Prostate gland (tissue), 2 donors: ENCODE measurements at regions not wholly inside any gene's neighbourhood (a gene's known extent, or its start where the extent isn't known, plus 50 kb on each side); places are given as distances from the start of the nearest gene placed in this dataset.

ENCODE experiments used
- DNase-seq: peaks from one replicate; pipeline ENCODE4 v3.0.0-alpha.2; 2019; ENCODE audit warnings: low spot score
- H3K27ac ChIP-seq, 2 donors: fragments of 200-600 bp; sonication (generic); 2 replicates each; pipeline ENCODE4 v1.5.1; 2017 to 2019
- H3K27me3 ChIP-seq: fragments of 200-600 bp; sonication (generic); replicated peaks from 2 replicates; pipeline ENCODE4 v1.5.1; 2019; ENCODE audit not compliant: insufficient read depth
- H3K36me3 ChIP-seq, 2 donors: fragments of 200-600 bp; sonication (generic); 1 replicate in 1 of 2; 2 replicates in 1 of 2; pipeline versions ENCODE4 v1.5.1 to v1.8.1; 2017 to 2019
- H3K4me1 ChIP-seq: fragments of 200-600 bp; sonication (generic); replicated peaks from 2 replicates; pipeline ENCODE4 v1.5.1; 2019
- H3K4me3 ChIP-seq, 2 donors: fragments of 200-600 bp; sonication (generic); 2 replicates each; pipeline ENCODE4 v1.5.1; 2017 to 2019
- H3K9me3 ChIP-seq: fragments of 200-600 bp; sonication (generic); 2 replicates; pipeline ENCODE4 v1.5.1; 2017
- POLR2A ChIP-seq: fragments of 450-650 bp; IDR thresholded peaks from one replicate; pipeline ENCODE4 v1.6.1; 2016; ENCODE audit warnings: antibody characterized with exemption, mild to moderate bottlenecking
- POLR2AphosphoS5 ChIP-seq: sonication (generic); formaldehyde crosslinking; IDR thresholded peaks from one replicate; pipeline ENCODE4 v1.6.1; 2017; ENCODE audit warnings: antibody characterized with exemption
- WGBS: methylation state at CpG from one replicate; pipeline ENCODE4 v1.1.5; 2018; 5-methylcytosine and 5-hydroxymethylcytosine counted together
- intact Hi-C: fragments of 100-400 bp; cut with DNase I; formaldehyde crosslinking; loops from one replicate; pipeline ENCODE4 v1.14.2; 2022
- TF ChIP-seq, protein P1 (sequence below), 4 experiments: fragments of 200-600 bp in 2 of 4; fragments of 450-650 bp in 2 of 4; sonication (generic) in 2 of 4; IDR thresholded peaks; 1 replicate in 3 of 4; 2 replicates in 1 of 4; pipeline ENCODE4 v1.5.1; 2016 to 2019; ENCODE audit warnings: antibody characterized with exemption in 4 of 4, mild to moderate bottlenecking in 2 of 4, moderate library complexity in 2 of 4

DNA sequence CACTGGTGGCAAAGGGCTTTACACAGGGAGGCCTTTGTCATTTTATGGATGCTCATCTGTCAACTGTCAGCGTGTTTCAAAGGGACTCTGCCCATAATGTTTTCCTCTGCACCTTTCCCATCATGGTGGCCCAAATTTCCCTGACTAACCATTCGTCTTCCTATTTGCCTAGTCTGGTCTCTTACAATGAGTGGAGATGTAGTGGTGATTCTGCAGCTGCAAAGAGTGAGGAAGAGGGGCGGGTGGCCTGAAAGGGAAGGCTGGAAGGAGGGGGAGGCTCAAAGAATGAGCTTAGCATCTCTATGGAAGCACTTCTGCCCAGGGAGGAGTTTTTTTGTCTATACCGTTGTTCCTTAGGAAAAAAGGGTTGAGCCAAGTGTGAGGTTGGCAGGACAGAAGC is 447.5 kb downstream of the NKX6-1 start:
- no peaks in the 10 kb centered on the region for H3K9me3 ChIP-seq
- intact Hi-C loops, result no loop called here
- 36% methylated on average over 4 of the region's 4 CpGs for WGBS

DNA sequence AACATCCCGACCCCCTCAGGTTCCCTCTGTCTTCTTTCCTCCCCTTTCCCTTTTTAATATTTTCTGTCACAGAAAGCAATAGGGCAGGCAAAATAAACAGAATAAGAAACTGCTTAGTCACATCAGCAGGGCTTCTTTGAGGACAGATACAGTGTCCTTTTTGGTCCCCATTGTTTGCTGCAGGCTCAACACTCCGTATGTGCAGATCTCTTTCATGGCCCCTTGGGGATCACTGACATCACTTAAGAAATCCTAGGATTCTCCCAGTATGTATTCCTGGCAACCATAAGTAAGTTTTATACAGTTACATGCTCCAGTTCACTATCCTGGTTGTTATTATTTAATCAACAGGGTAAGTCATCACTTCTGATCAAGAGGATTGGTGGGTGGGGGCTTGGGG is 448.0 kb downstream of the NKX6-1 start:
- WGBS, result 59% methylated on average over 2 of the region's 2 CpGs
- DNase-seq, result no peak
- no peak overlapping the region for H3K27ac ChIP-seq
- no peaks in the 10 kb centered on the region for H3K27me3 ChIP-seq
- no peaks in the 10 kb centered on the region for H3K36me3 ChIP-seq
- intact Hi-C loops, result no loop called here
- no peaks in the 10 kb centered on the region for H3K4me1 ChIP-seq
- no peak overlapping the region for H3K4me3 ChIP-seq
- no peak for TF ChIP-seq POLR2A
- TF ChIP-seq POLR2AphosphoS5, result no peak
- TF ChIP-seq, protein P1, sequence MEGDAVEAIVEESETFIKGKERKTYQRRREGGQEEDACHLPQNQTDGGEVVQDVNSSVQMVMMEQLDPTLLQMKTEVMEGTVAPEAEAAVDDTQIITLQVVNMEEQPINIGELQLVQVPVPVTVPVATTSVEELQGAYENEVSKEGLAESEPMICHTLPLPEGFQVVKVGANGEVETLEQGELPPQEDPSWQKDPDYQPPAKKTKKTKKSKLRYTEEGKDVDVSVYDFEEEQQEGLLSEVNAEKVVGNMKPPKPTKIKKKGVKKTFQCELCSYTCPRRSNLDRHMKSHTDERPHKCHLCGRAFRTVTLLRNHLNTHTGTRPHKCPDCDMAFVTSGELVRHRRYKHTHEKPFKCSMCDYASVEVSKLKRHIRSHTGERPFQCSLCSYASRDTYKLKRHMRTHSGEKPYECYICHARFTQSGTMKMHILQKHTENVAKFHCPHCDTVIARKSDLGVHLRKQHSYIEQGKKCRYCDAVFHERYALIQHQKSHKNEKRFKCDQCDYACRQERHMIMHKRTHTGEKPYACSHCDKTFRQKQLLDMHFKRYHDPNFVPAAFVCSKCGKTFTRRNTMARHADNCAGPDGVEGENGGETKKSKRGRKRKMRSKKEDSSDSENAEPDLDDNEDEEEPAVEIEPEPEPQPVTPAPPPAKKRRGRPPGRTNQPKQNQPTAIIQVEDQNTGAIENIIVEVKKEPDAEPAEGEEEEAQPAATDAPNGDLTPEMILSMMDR (IDR thresholded peaks at IDR 0.05), result no peak
- H3K9me3 ChIP-seq, result no peaks in the 10 kb centered on the region

More for the DNA sequence above, 447.5 kb downstream of the NKX6-1 start:
- Histone ChIP-seq H3K4me3 (no peak overlapping the region), H3K27ac (no peak overlapping the region), H3K4me1 (no peaks in the 10 kb centered on the region), H3K36me3 (no peaks in the 10 kb centered on the region), H3K27me3 (no peaks in the 10 kb centered on the region)
- TF ChIP-seq POLR2A (no peak), POLR2AphosphoS5 (no peak)
- TF ChIP-seq, protein P1 (IDR thresholded peaks at IDR 0.05), result no peak
- no peak for DNase-seq

DNA sequence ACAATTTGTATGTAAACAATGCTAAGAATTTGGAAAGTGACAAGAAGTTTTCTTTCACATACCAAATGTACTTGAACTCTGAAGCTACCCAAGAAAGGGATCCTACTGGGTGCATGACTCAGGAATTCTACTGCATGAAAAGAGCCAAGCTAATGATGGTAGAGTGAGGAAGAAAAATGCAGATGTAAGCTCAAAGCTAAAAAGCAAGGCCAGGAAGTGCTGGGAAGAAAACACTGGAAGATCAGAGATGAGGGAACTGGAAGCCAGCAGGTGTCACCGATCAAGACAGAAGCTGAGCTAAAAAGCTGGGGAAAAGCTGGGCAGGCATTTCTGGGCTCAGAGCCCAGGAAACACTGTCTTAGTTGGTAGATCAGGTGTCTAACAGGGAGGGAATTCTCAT is 449.1 kb downstream of the NKX6-1 start:
- H3K4me1 ChIP-seq, result no peaks in the 10 kb centered on the region
- no peaks in the 10 kb centered on the region for H3K27me3 ChIP-seq
- H3K27ac ChIP-seq, result no peak overlapping the region
- H3K9me3 ChIP-seq, result no peaks in the 10 kb centered on the region
- no peak for DNase-seq
- no peak overlapping the region for H3K4me3 ChIP-seq
- H3K36me3 ChIP-seq, result no peaks in the 10 kb centered on the region
- TF ChIP-seq, protein P1 (IDR thresholded peaks at IDR 0.05), result no peak
- TF ChIP-seq POLR2AphosphoS5 (no peak), POLR2A (no peak)
- WGBS, result 4% methylated on average over 1 of the region's 1 CpG
- intact Hi-C loops, result no loop called here

DNA sequence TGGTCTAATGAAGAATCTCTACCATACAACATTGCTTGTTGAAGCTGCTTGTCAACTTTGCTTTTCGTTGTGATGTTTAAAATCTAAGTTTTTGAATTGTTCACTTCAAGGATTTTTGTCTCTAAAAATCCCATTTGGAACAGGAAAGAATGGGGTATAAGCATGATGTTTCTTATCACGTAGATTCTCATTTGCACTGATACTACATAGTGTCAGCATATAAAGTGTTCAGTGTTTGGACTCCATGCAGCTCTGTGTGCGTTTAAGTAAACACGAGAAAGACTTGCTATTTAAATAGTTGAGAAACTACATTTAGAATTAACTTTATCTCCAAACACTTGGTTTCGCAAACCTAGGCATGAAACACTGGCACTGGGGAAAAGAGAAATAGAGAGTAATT is 452.5 kb downstream of the NKX6-1 start:
- no peaks in the 10 kb centered on the region for H3K4me1 ChIP-seq
- no peaks in the 10 kb centered on the region for H3K27me3 ChIP-seq
- no peak overlapping the region for H3K27ac ChIP-seq
- intact Hi-C loops, result no loop called here
- H3K9me3 ChIP-seq, result no peaks in the 10 kb centered on the region
- WGBS, result 58% methylated on average over 5 of the region's 5 CpGs
- no peak overlapping the region for H3K4me3 ChIP-seq
- TF ChIP-seq, protein P1 (IDR thresholded peaks at IDR 0.05), result no peak
- TF ChIP-seq POLR2AphosphoS5 (no peak), POLR2A (no peak)
- H3K36me3 ChIP-seq, result no peaks in the 10 kb centered on the region
- no peak for DNase-seq

DNA sequence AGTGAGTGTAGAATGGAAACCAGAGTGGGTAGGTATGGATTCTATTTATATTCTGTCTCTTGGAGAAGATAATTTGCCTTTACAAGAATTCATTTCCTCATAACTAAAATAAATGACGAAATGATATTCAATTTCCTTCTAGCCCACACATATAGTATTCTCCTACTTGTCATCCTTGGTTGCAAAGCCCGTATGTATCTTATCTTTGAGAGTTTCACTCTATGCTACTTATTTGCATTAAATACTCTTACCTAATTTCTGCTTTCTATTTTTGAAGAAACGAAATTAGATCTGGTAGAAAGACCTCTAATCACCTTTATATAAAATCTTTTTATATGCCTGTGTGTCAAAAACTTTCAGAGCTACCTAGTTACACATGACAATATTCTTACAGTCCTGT is 457.7 kb downstream of the NKX6-1 start:
- H3K36me3 ChIP-seq, result no peaks in the 10 kb centered on the region
- WGBS, result 72% methylated on average over 3 of the region's 3 CpGs
- no peak for TF ChIP-seq POLR2A
- TF ChIP-seq, protein P1 (IDR thresholded peaks at IDR 0.05), result no peak
- no peak for TF ChIP-seq POLR2AphosphoS5
- no peak overlapping the region for H3K4me3 ChIP-seq
- H3K4me1 ChIP-seq, result no peaks in the 10 kb centered on the region
- intact Hi-C loops, result no loop called here
- H3K9me3 ChIP-seq, result no peaks in the 10 kb centered on the region
- H3K27ac ChIP-seq, result no peak overlapping the region
- H3K27me3 ChIP-seq, result no peaks in the 10 kb centered on the region
- no peak for DNase-seq
